HUDEP-2 (cell line): ENCODE measurements at regions not wholly inside any gene's neighbourhood (a gene's known extent, or its start where the extent isn't known, plus 50 kb on each side); places are given as distances from the start of the nearest gene placed in this dataset.

Experiments
- DNase-seq, 76 experiments: peaks; one replicate each; lab custom pipeline; 2025; ENCODE audit not compliant: unreplicated experiment in 76 of 76; lab: John Stamatoyannopoulos, UW

GRCh38 chr12:124184456-124184855 lies 110.4 kb upstream of the RFLNA start:
- DNase-seq, result no peak

DNA sequence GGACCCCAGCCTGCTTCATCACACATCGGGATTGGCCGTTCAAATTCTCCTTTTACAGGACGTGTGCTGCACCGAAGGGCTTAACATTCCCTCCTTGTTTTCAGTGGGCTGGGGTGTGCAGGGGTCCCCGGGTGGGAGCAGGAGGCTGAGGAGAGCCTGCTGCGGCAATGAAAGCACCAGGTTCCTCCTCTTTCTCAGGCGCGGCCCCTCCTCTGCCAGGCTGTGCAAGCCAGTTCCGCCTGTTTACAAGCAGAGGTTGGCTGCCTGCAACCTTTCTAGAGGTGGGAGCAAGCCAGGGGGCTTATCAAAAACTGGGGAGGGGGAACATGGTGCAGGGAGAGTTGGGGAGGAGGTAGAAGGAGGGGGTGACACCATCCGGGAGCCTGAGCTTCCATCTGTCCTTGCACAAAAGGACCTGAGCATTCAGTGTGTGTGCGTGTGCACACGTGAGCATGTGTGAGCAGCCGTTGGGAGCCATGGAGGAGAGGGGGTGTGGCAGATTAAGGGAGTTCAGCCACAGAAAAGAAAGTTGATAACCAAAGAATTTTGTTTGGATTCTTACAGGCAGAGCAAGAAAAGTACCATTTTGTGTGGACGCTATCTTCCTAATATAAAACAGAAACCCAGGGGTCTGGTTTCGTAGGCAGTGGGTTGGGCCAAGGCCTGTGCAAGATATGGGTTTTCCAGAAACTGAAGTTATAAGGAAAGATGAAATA lies 108.8 kb upstream of the RFLNA start:
- DNase-seq, result no peak

- DNase-seq, result no peak
Measured at GRCh38 chr12:124188084-124188483, 106.8 kb upstream of the RFLNA start.

DNA sequence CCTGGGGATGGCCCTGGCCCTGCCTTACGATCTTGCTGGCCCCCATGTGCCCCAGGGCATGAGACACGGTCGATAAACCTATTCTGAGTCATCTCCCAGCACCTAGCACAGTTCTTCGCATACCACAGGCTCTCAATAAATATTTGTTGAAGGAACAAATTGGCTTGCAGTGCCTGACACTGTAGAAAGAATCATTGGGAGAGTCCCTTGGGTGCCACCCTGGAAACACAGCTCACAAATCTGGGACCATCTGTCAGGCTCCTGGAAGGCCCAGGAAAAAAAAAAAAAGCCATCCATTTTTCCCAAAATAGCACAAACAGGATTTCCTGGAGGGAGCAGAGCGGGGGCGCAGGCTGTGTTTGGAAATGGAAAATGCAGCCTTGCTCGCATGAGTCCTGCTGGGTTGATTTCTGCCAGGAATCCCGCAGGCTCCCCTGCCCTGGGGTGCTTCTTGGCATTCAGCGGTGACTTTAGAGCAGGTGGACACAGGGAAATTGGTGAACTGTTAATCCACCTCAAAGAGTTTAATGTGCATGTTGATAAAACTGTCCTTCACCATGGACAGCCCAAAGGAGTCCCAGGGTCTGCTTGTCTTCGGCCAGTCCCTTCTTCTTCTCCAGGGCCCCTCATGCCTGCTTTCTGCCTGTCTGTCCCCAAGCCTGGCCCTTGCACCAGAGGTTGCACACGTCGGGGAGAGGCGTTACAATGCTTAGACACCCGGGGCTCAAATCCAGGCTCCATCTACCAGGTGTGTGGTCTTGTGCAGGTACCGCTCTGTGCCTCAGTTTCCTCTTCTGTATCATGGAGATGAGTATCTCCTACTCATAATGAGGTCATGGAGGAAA lies 106.1 kb upstream of the RFLNA start:
- no peak for DNase-seq

- no peak for DNase-seq
Measured at GRCh38 chr12:124190312-124191023, 104.4 kb upstream of the RFLNA start.

GRCh38 chr12:124191024-124191359 lies 103.9 kb upstream of the RFLNA start:
- DNase-seq, result peak in 1 of 76 experiments; percentile 7

GRCh38 chr12:124191966-124192365 lies 102.9 kb upstream of the RFLNA start:
- no peak for DNase-seq

DNA sequence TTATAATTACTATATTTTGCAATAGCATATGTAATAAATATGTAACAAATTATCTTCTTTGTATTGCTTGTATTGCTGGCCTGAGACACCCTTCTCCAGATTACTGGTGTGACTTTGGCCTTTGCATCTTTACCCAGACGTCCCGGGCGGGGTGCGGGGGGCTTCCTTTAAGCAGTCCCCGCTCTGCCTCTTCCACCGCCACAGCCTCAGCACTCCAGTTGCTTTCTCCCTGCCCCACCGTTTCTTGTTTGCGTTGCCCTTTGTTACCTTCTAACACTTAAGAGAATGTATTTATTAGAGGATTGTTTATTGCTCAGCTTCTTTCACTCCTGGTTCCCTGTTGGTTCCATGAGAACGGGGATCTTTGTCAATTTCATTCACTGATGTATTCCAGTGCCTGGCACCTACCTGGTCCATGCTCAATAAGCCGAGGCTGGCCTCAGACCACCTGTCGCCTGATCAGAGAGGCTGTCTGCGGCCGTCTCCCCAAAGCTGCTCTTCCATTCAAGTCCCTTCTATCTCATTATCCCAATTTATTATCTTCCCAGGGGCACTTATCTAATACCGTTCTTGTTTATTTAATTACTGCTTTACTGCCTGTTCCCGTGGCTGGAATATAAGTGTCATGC lies 100.5 kb upstream of the RFLNA start:
- DNase-seq, result no peak

GRCh38 chr12:124194893-124195566 lies 99.9 kb upstream of the RFLNA start:
- no peak for DNase-seq

DNA sequence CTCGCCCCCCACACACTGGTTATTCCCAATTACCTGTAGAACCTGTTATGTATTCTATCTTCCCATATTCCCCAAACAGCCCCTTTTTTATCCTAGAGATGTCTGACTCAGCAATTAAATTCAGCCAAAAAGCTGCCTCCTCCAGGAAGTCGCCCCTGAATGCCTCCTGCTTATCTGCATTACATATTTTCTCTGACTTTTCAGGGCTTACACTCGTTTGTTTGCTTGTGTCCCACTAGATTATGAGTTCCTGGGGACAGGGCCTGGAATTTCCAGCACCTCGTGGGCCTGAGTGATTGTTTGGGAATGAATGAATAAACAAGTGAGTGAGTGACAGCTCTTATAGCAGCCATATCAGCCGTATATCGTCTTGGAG lies 99.3 kb upstream of the RFLNA start:
- DNase-seq, result no peak

GRCh38 chr12:124196236-124196635 lies 98.7 kb upstream of the RFLNA start:
- DNase-seq, result no peak

DNA sequence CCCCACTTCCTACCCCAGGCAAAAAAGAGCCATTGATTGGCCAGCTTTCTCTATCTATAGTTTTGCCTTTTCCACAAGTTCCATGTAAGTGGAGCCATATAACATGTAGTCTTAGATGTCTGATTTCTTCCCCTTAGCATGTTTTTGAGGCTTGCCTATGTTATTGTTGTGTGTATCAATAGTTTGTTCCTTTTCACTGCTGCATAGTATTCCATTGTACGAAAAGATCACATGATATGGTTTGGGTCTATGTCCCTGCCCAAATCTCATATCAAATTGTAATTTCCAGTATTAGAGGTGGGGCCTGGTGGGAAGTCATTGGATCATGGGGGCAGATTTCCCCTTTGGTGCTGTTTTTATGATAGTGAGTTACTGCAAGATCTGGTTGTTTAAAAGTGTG lies 93.6 kb upstream of the RFLNA start:
- no peak for DNase-seq

- no peak for DNase-seq
Measured at GRCh38 chr12:124203176-124203575, 91.7 kb upstream of the RFLNA start.

DNA sequence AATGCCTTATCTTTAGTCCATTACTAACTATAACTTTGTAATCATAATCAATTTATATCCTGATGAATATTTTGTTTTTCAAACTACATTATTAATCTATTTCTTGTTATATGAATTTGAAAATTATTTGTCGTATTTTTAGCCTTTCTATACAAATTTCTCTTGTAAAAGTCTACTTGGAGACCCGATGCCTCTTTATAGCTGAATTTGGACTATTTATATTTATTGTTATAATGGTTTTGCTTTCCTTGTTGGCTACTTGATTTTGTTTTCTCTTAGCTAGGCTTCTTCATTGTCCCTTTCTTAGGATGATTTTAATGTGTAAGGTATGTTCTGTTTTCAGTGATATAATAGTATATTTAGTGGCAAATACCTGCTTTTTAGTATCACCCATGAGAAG lies 89.5 kb upstream of the RFLNA start:
- DNase-seq, result no peak

DNA sequence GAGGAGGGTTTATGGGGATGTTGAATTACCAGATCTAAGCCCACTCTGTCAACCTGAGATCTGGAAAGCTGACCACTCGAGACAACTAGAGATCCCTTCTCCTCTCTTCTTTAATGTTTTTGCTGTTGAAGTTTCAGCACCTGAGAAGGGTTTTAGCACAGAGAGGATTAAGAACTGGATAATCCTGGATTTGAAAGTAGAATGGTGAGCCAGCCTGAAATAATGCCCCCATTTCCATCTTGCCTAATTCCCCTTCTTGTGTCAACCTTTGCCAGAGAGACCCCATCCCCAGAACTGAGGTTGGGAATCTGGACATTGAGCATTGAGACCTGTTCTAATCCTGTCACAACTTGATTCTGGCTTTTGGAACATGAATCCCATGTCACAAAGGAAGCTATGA lies 87.8 kb upstream of the RFLNA start:
- no peak for DNase-seq

GRCh38 chr12:124207617-124208016 lies 87.3 kb upstream of the RFLNA start:
- DNase-seq, result no peak

GRCh38 chr12:124208489-124208888 lies 86.4 kb upstream of the RFLNA start:
- no peak for DNase-seq

DNA sequence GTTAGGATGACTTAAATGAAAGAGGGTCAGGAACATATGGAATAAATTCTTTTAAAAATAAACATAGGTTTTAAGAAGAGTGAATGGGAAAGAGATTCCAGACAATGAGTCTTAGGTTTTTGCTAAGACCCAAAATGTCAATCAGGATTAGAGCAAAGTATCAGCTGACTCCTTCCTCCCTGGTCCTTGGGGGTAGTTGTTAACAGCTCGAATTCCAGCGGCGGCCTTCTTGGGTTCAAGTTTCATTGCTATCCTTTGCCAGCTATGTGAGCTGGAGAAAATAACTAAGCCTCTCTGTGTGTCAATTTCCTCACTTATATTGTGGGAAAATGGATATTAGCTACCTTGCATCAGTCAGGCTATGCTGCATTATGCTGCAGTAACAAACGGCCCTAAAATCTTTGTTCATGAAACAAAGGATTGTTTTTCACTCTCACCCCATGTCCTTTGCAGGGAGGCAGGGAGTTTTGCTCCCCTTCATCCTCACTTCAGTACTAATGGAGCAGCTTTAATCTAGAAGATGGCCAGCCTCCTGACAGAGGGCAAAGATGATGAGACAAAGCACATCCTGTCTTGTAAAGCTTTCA lies 83.8 kb upstream of the RFLNA start:
- DNase-seq, result no peak

DNA sequence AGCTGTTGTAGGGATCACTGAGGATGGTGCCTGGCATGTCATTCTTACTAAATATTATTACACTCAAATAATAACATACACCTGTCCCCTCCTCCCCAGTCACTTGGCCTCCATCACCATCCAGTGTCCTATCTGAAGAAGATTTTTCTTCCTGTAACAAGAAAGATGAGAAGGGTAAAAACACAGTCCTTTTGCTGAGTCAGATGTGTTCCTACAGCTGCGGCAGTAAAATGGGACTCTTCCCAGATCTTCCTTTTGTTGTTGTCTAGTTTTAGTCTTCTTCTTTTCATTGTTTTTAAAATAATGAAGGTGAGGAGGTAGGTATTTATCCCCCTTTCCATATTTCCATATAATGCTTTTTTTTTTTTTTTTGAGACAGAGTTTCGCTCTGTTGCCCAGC lies 83.1 kb upstream of the RFLNA start:
- DNase-seq, result no peak

DNA sequence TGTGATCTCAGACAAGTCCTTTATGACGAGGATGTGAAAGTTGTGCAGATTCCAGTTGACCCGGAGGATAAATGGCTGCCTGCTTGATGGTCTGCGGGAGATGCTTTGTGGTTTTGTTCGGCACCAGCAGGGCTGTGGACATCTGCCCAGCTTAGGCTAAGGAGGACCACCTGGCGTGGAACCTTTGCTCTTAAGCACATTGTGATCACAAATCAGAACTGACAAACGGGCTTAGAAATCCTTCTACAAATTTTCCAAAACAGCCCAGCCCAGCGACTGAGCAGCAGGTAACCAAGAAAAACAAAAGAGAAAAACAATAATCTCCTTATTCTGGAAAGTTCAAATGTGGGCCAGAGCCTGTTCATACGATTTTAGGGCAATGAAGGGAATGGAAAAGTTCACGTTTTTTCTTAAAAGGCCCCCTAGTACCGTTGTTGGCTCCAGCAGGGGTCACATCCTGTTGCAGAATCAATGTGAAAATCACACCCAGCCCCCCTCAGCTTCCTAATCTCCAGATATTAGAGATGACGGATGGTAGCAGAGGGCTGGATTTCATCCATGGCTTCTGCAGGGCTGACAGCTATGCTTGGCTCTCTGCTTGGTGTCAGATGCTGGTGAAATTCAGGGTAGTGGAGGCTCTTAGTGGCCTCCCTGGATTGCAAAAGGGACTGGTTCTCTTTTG lies 81.1 kb upstream of the RFLNA start:
- DNase-seq, result no peak
